HEK293 (cell line): ENCODE measurements at regions not wholly inside any gene's neighbourhood (a gene's known extent, or its start where the extent isn't known, plus 50 kb on each side); places are given as distances from the start of the nearest gene placed in this dataset.

Experiments
- CTCF ChIA-PET: fragments of 350-600 bp; formaldehyde crosslinking; extraction: SDS; loops from one replicate; lab custom pipeline; 2021; ENCODE audit warnings: antibody characterized with exemption; lab: Yijun Ruan, JAX
- POLR2A ChIA-PET: fragments of 300-600 bp; formaldehyde crosslinking; extraction: SDS; loops from one replicate; lab custom pipeline; 2020; ENCODE audit warnings: antibody characterized with exemption, inconsistent platforms; lab: Yijun Ruan, JAX
- H3K27ac ChIP-seq: fragments of 200-500 bp; sonication (Bioruptor generic); 2 replicates; pipeline ENCODE4 v1.5.1; 2014; ENCODE audit warnings: low read depth, low read length, control low read depth, inconsistent platforms; ENCODE audit errors: extremely low read depth
- H3K36me3 ChIP-seq, 2 experiments: fragments of 200-500 bp in 1 of 2; sonication (Bioruptor generic) in 1 of 2; 1 replicate in 1 of 2; 2 replicates in 1 of 2; pipeline ENCODE4 v1.5.1; 2014 to 2017; ENCODE audit warnings: inconsistent platforms in 2 of 2, low read length in 2 of 2; ENCODE audit not compliant: control insufficient read depth in 2 of 2, insufficient read depth in 1 of 2
- H3K4me1 ChIP-seq: fragments of 200-500 bp; sonication (Bioruptor generic); 2 replicates; pipeline ENCODE4 v1.5.1; 2014; ENCODE audit warnings: mild to moderate bottlenecking, low read length, inconsistent platforms; ENCODE audit not compliant: control insufficient read depth, insufficient read depth
- H3K4me3 ChIP-seq: 2 replicates; pipeline ENCODE4 v1.5.1; 2011; ENCODE audit warnings: low read depth, mild to moderate bottlenecking, control low read depth, low read length, moderate library complexity
- H3K9me3 ChIP-seq: fragments of 200-500 bp; sonication (Bioruptor generic); 2 replicates; pipeline ENCODE4 v1.5.1; 2014; ENCODE audit warnings: low read depth, low read length, inconsistent platforms; ENCODE audit not compliant: control insufficient read depth, insufficient read depth
- AEBP2 ChIP-seq: fragments of 450-650 bp; formaldehyde crosslinking; IDR thresholded peaks from 2 replicates; pipeline ENCODE4 v1.5.1; 2016; ENCODE audit warnings: missing biosample characterization, missing genetic modification characterization, borderline replicate concordance
- GLI4 ChIP-seq: fragments of 450-650 bp; formaldehyde crosslinking; IDR thresholded peaks from 2 replicates; pipeline ENCODE4 v1.5.1; 2016; ENCODE audit warnings: missing biosample characterization, missing genetic modification characterization
- HIC1 ChIP-seq: fragments of 450-650 bp; formaldehyde crosslinking; IDR thresholded peaks from 2 replicates; pipeline ENCODE4 v1.5.1; 2016; ENCODE audit warnings: missing biosample characterization, missing genetic modification characterization
- KLF10 ChIP-seq: fragments of 450-650 bp; IDR thresholded peaks from 2 replicates; pipeline ENCODE4 v1.5.1; 2018; ENCODE audit warnings: missing biosample characterization, mild to moderate bottlenecking, missing genetic modification characterization
- KLF8 ChIP-seq: fragments of 450-650 bp; formaldehyde crosslinking; IDR thresholded peaks from 2 replicates; pipeline ENCODE4 v1.5.1; 2016; ENCODE audit warnings: missing biosample characterization, missing genetic modification characterization
- OSR2 ChIP-seq: fragments of 450-650 bp; formaldehyde crosslinking; IDR thresholded peaks from 2 replicates; pipeline ENCODE4 v1.5.1; 2016; ENCODE audit warnings: missing biosample characterization, missing genetic modification characterization
- RBAK ChIP-seq: fragments of 450-650 bp; formaldehyde crosslinking; IDR thresholded peaks from 2 replicates; pipeline ENCODE4 v1.5.1; 2016; ENCODE audit warnings: missing biosample characterization, missing genetic modification characterization
- SP2 ChIP-seq: fragments of 450-650 bp; formaldehyde crosslinking; IDR thresholded peaks from 2 replicates; pipeline ENCODE4 v1.5.1; 2016; ENCODE audit warnings: missing biosample characterization, missing genetic modification characterization
- ZIC2 ChIP-seq: fragments of 450-650 bp; formaldehyde crosslinking; IDR thresholded peaks from 2 replicates; pipeline ENCODE4 v1.5.1; 2016; ENCODE audit warnings: missing biosample characterization, missing genetic modification characterization
- ZNF114 ChIP-seq: fragments of 450-650 bp; formaldehyde crosslinking; IDR thresholded peaks from 2 replicates; pipeline ENCODE4 v1.5.0; 2017; ENCODE audit warnings: missing biosample characterization, missing genetic modification characterization
- ZNF184 ChIP-seq: fragments of 450-650 bp; IDR thresholded peaks from 2 replicates; pipeline ENCODE4 v1.5.1; 2018; ENCODE audit warnings: missing biosample characterization, mild to moderate bottlenecking, missing genetic modification characterization
- ZNF23 ChIP-seq: fragments of 450-650 bp; formaldehyde crosslinking; IDR thresholded peaks from 2 replicates; pipeline ENCODE4 v1.5.1; 2016; ENCODE audit warnings: missing biosample characterization, missing genetic modification characterization, borderline replicate concordance
- ZNF248 ChIP-seq: fragments of 450-650 bp; formaldehyde crosslinking; IDR thresholded peaks from 2 replicates; pipeline ENCODE4 v1.5.1; 2017; ENCODE audit warnings: missing biosample characterization, missing genetic modification characterization
- ZNF266 ChIP-seq: fragments of 450-650 bp; formaldehyde crosslinking; IDR thresholded peaks from 2 replicates; pipeline ENCODE4 v1.5.1; 2016; ENCODE audit warnings: missing biosample characterization, missing genetic modification characterization, low read depth
- ZNF292 ChIP-seq: fragments of 450-650 bp; formaldehyde crosslinking; IDR thresholded peaks from 2 replicates; pipeline ENCODE4 v1.5.1; 2016; ENCODE audit warnings: low read depth, missing biosample characterization, missing genetic modification characterization, borderline replicate concordance
- ZNF354C ChIP-seq: fragments of 450-650 bp; formaldehyde crosslinking; IDR thresholded peaks from 2 replicates; pipeline ENCODE4 v1.5.1; 2016; ENCODE audit warnings: missing biosample characterization, missing genetic modification characterization, low read depth, borderline replicate concordance
- ZNF426 ChIP-seq: fragments of 450-650 bp; formaldehyde crosslinking; IDR thresholded peaks from 2 replicates; pipeline ENCODE4 v1.5.1; 2017; ENCODE audit warnings: missing biosample characterization, missing genetic modification characterization, mild to moderate bottlenecking, inconsistent platforms, moderate library complexity
- ZNF518A ChIP-seq: fragments of 450-650 bp; formaldehyde crosslinking; conservative IDR thresholded peaks from 2 replicates; pipeline ENCODE4 v1.5.1; 2016; ENCODE audit warnings: low read depth, missing biosample characterization, missing genetic modification characterization
- ZNF571 ChIP-seq: fragments of 450-650 bp; formaldehyde crosslinking; IDR thresholded peaks from 2 replicates; pipeline ENCODE4 v1.5.0; 2017; ENCODE audit warnings: missing biosample characterization, missing genetic modification characterization
- ZNF658 ChIP-seq: fragments of 450-650 bp; formaldehyde crosslinking; IDR thresholded peaks from 2 replicates; pipeline ENCODE4; 2016; ENCODE audit warnings: missing biosample characterization, missing genetic modification characterization
- ZNF670 ChIP-seq: fragments of 450-650 bp; formaldehyde crosslinking; IDR thresholded peaks from 2 replicates; pipeline ENCODE4 v1.5.1; 2016; ENCODE audit warnings: missing biosample characterization, missing genetic modification characterization, low read depth
- ZNF768 ChIP-seq: fragments of 450-650 bp; formaldehyde crosslinking; IDR thresholded peaks from 2 replicates; pipeline ENCODE4 v1.5.1; 2018; ENCODE audit warnings: missing biosample characterization, mild to moderate bottlenecking, missing genetic modification characterization
- ZSCAN30 ChIP-seq: fragments of 450-650 bp; IDR thresholded peaks from 2 replicates; pipeline ENCODE4 v1.5.1; 2018; ENCODE audit warnings: missing biosample characterization, mild to moderate bottlenecking, missing genetic modification characterization, moderate library complexity
- ZSCAN5A ChIP-seq: fragments of 450-650 bp; formaldehyde crosslinking; IDR thresholded peaks from 2 replicates; pipeline ENCODE4 v1.5.1; 2016; ENCODE audit warnings: missing biosample characterization, missing genetic modification characterization

- TF ChIP-seq RBAK (no peak), KLF10 (tag by site-specific recombination) (no peak), ZNF292 (tag by site-specific recombination) (no peak), AEBP2 (no peak), ZNF670 (tag by site-specific recombination) (no peak), ZSCAN5A (tag by site-specific recombination) (no peak), ZNF184 (no peak), ZNF354C (tag by site-specific recombination) (no peak)
Measured at GRCh38 chr4:163072222-163072621, 94.5 kb downstream of the NAF1 start (continued).

GRCh38 chr4:163071308-163071707 lies 95.4 kb downstream of the NAF1 start:
- Histone ChIP-seq H3K9me3 (no peaks in the 10 kb centered on the region), H3K4me1 (no peaks in the 10 kb centered on the region), H3K27ac (no peak overlapping the region), H3K36me3 (no peaks in the 10 kb centered on the region), H3K4me3 (no peak overlapping the region)
- ChIA-PET POLR2A (no interaction called here), CTCF (no interaction called here)
- TF ChIP-seq ZIC2 (tag by site-specific recombination) (no peak), ZNF518A (tag by site-specific recombination) (no peak), ZNF768 (tag by site-specific recombination) (no peak), ZNF426 (no peak), OSR2 (no peak), ZNF114 (tag by site-specific recombination) (no peak), ZNF248 (no peak), ZNF571 (tag by site-specific recombination) (no peak), ZNF266 (no peak), KLF8 (no peak), ZNF658 (tag by site-specific recombination) (no peak), SP2 (tag by site-specific recombination) (no peak), HIC1 (tag by site-specific recombination) (no peak), ZNF23 (tag by site-specific recombination) (no peak), GLI4 (tag by site-specific recombination) (no peak), ZSCAN30 (tag by site-specific recombination) (no peak), ZNF670 (tag by site-specific recombination) (no peak)
